ENCODE measurements at regions not wholly inside any gene's neighbourhood (a gene's known extent, or its start where the extent isn't known, plus 50 kb on each side); places are given as distances from the start of the nearest gene placed in this dataset.

GRCh38 chr7:46660402-46660980, 739.4 kb upstream of the IGFBP3 start:
- no CpG with 5 or more reads among the region's 2 CpGs for WGBS (ENCODE audit: extremely low coverage, insufficient coverage, insufficient read length)
- Histone ChIP-seq H2BK120ac (ENCODE audit: insufficient read depth, low read length, poor library complexity) (no peak overlapping the region), H3K36me3 (ENCODE audit: control insufficient read depth in 1 of 2, insufficient read depth in 2 of 2, low read length in 2 of 2) (no peaks in the 10 kb centered on the region), H3K9ac (ENCODE audit: low read length) (no peak overlapping the region), H3K14ac (ENCODE audit: low read length) (no peak overlapping the region), H3K27ac (ENCODE audit: low read depth, low read length) (no peak overlapping the region), H3K79me2 (ENCODE audit: control insufficient read depth, insufficient read depth, low read length, poor library complexity) (no peaks in the 10 kb centered on the region), H3K4me2 (ENCODE audit: low read length) (no peak overlapping the region), H2AK5ac (ENCODE audit: low read length) (no peak overlapping the region), H3K27me3 (ENCODE audit: insufficient read depth, low read length) (no peaks in the 10 kb centered on the region), H3K4me3 (ENCODE audit: low read depth, low read length) (no peak overlapping the region), H3K18ac (ENCODE audit: low read length) (no peak overlapping the region), H3K79me1 (ENCODE audit: low read length) (no peaks in the 10 kb centered on the region), H3K9me3 (ENCODE audit: insufficient read depth, low read depth, low read length) (no peaks in the 10 kb centered on the region), H3K4me1 (ENCODE audit: control insufficient read depth in 1 of 2, insufficient read depth in 2 of 2, low read length in 2 of 2) (no peaks in the 10 kb centered on the region), H4K91ac (ENCODE audit: low read depth, low read length) (no peak overlapping the region), H2BK5ac (ENCODE audit: low read depth, low read length, poor library complexity) (no peak overlapping the region), H3K4ac (ENCODE audit: low read depth, low read length) (no peak overlapping the region), H2BK12ac (ENCODE audit: low read length) (no peak overlapping the region), H3K23ac (ENCODE audit: low read length) (no peak overlapping the region), H4K8ac (ENCODE audit: low read depth, low read length) (no peak overlapping the region), H2AFZ (ENCODE audit: insufficient read depth, low read length, poor library complexity) (no peak overlapping the region), H4K12ac (ENCODE audit: low read depth, low read length) (no peak overlapping the region)
- DNase-seq = no peak

GRCh38 chr7:46658281-46658680, 737.2 kb upstream of the IGFBP3 start:
- H3K4me2 ChIP-seq (ENCODE audit: low read length) = no peak overlapping the region
- no peak overlapping the region for H2BK12ac ChIP-seq (ENCODE audit: low read length)
- no peak overlapping the region for H3K9ac ChIP-seq (ENCODE audit: low read length)
- H3K27ac ChIP-seq (ENCODE audit: low read depth, low read length) = no peak overlapping the region
- no peak overlapping the region for H3K23ac ChIP-seq (ENCODE audit: low read length)
- H3K36me3 ChIP-seq (ENCODE audit: control insufficient read depth in 1 of 2, insufficient read depth in 2 of 2, low read length in 2 of 2) = no peaks in the 10 kb centered on the region
- H2BK120ac ChIP-seq (ENCODE audit: insufficient read depth, low read length, poor library complexity) = no peak overlapping the region
- DNase-seq = no peak
- no peaks in the 10 kb centered on the region for H3K9me3 ChIP-seq (ENCODE audit: insufficient read depth, low read depth, low read length)
- no peak overlapping the region for H3K4me3 ChIP-seq (ENCODE audit: low read depth, low read length)
- no CpG with 5 or more reads among the region's 1 CpG for WGBS (ENCODE audit: extremely low coverage, insufficient coverage, insufficient read length)
- no peak overlapping the region for H2AFZ ChIP-seq (ENCODE audit: insufficient read depth, low read length, poor library complexity)
- H2BK5ac ChIP-seq (ENCODE audit: low read depth, low read length, poor library complexity) = no peak overlapping the region
- no peaks in the 10 kb centered on the region for H3K4me1 ChIP-seq (ENCODE audit: control insufficient read depth in 1 of 2, insufficient read depth in 2 of 2, low read length in 2 of 2)
- no peak overlapping the region for H4K91ac ChIP-seq (ENCODE audit: low read depth, low read length)
- H3K18ac ChIP-seq (ENCODE audit: low read length) = no peak overlapping the region
- no peak overlapping the region for H4K8ac ChIP-seq (ENCODE audit: low read depth, low read length)
- H3K4ac ChIP-seq (ENCODE audit: low read depth, low read length) = no peak overlapping the region
- no peak overlapping the region for H4K12ac ChIP-seq (ENCODE audit: low read depth, low read length)
- H3K79me2 ChIP-seq (ENCODE audit: control insufficient read depth, insufficient read depth, low read length, poor library complexity) = no peaks in the 10 kb centered on the region
- H3K14ac ChIP-seq (ENCODE audit: low read length) = no peak overlapping the region
- no peaks in the 10 kb centered on the region for H3K27me3 ChIP-seq (ENCODE audit: insufficient read depth, low read length)
- no peaks in the 10 kb centered on the region for H3K79me1 ChIP-seq (ENCODE audit: low read length)
- H2AK5ac ChIP-seq (ENCODE audit: low read length) = no peak overlapping the region

- no peaks in the 10 kb centered on the region for H3K9me3 ChIP-seq (ENCODE audit: insufficient read depth, low read depth, low read length)
- no peak overlapping the region for H3K4ac ChIP-seq (ENCODE audit: low read depth, low read length)
- H3K4me1 ChIP-seq (ENCODE audit: control insufficient read depth in 1 of 2, insufficient read depth in 2 of 2, low read length in 2 of 2) = peaks cover 4 to 7% of the 10 kb centered on the region in 2 experiments
- WGBS (ENCODE audit: extremely low coverage, insufficient coverage, insufficient read length) = no CpG with 5 or more reads among the region's 1 CpG
- no peaks in the 10 kb centered on the region for H3K79me1 ChIP-seq (ENCODE audit: low read length)
- no peak overlapping the region for H2BK12ac ChIP-seq (ENCODE audit: low read length)
- no peak overlapping the region for H4K12ac ChIP-seq (ENCODE audit: low read depth, low read length)
- H3K4me2 ChIP-seq (ENCODE audit: low read length) = no peak overlapping the region
- no peak overlapping the region for H3K14ac ChIP-seq (ENCODE audit: low read length)
- no peak overlapping the region for H2BK5ac ChIP-seq (ENCODE audit: low read depth, low read length, poor library complexity)
- H3K27me3 ChIP-seq (ENCODE audit: insufficient read depth, low read length) = no peaks in the 10 kb centered on the region
- no peaks in the 10 kb centered on the region for H3K36me3 ChIP-seq (ENCODE audit: control insufficient read depth in 1 of 2, insufficient read depth in 2 of 2, low read length in 2 of 2)
- H2AFZ ChIP-seq (ENCODE audit: insufficient read depth, low read length, poor library complexity) = no peak overlapping the region
- H3K23ac ChIP-seq (ENCODE audit: low read length) = no peak overlapping the region
- DNase-seq = no peak
- H4K91ac ChIP-seq (ENCODE audit: low read depth, low read length) = no peak overlapping the region
- no peak overlapping the region for H4K8ac ChIP-seq (ENCODE audit: low read depth, low read length)
- no peak overlapping the region for H2AK5ac ChIP-seq (ENCODE audit: low read length)
- H3K27ac ChIP-seq (ENCODE audit: low read depth, low read length) = no peak overlapping the region
- no peak overlapping the region for H3K18ac ChIP-seq (ENCODE audit: low read length)
- H3K79me2 ChIP-seq (ENCODE audit: control insufficient read depth, insufficient read depth, low read length, poor library complexity) = no peaks in the 10 kb centered on the region
- H3K9ac ChIP-seq (ENCODE audit: low read length) = no peak overlapping the region
- no peak overlapping the region for H2BK120ac ChIP-seq (ENCODE audit: insufficient read depth, low read length, poor library complexity)
- H3K4me3 ChIP-seq (ENCODE audit: low read depth, low read length) = no peak overlapping the region
Observed at GRCh38 chr7:46654546-46655443, 733.7 kb upstream of the IGFBP3 start.

GRCh38 chr7:46653848-46654247, 732.8 kb upstream of the IGFBP3 start:
- Histone ChIP-seq H4K12ac (ENCODE audit: low read depth, low read length) (no peak overlapping the region), H3K4me3 (ENCODE audit: low read depth, low read length) (no peak overlapping the region), H3K27me3 (ENCODE audit: insufficient read depth, low read length) (no peaks in the 10 kb centered on the region), H3K79me2 (ENCODE audit: control insufficient read depth, insufficient read depth, low read length, poor library complexity) (no peaks in the 10 kb centered on the region), H3K14ac (ENCODE audit: low read length) (no peak overlapping the region), H3K4ac (ENCODE audit: low read depth, low read length) (no peak overlapping the region), H2BK120ac (ENCODE audit: insufficient read depth, low read length, poor library complexity) (no peak overlapping the region), H4K91ac (ENCODE audit: low read depth, low read length) (no peak overlapping the region), H3K4me1 (ENCODE audit: control insufficient read depth in 1 of 2, insufficient read depth in 2 of 2, low read length in 2 of 2) (peaks cover 4 to 7% of the 10 kb centered on the region in 2 experiments), H2BK5ac (ENCODE audit: low read depth, low read length, poor library complexity) (no peak overlapping the region), H2AK5ac (ENCODE audit: low read length) (no peak overlapping the region), H2BK12ac (ENCODE audit: low read length) (no peak overlapping the region), H3K23ac (ENCODE audit: low read length) (no peak overlapping the region), H3K27ac (ENCODE audit: low read depth, low read length) (no peak overlapping the region), H4K8ac (ENCODE audit: low read depth, low read length) (no peak overlapping the region), H3K79me1 (ENCODE audit: low read length) (no peaks in the 10 kb centered on the region), H2AFZ (ENCODE audit: insufficient read depth, low read length, poor library complexity) (no peak overlapping the region), H3K18ac (ENCODE audit: low read length) (no peak overlapping the region), H3K36me3 (ENCODE audit: control insufficient read depth in 1 of 2, insufficient read depth in 2 of 2, low read length in 2 of 2) (no peaks in the 10 kb centered on the region), H3K9ac (ENCODE audit: low read length) (peak overlapping the region; percentile 48), H3K4me2 (ENCODE audit: low read length) (no peak overlapping the region), H3K9me3 (ENCODE audit: insufficient read depth, low read depth, low read length) (no peaks in the 10 kb centered on the region)
- no peak for DNase-seq
- WGBS (ENCODE audit: extremely low coverage, insufficient coverage, insufficient read length) = no CpG with 5 or more reads among the region's 2 CpGs
